ENCODE measurements at regions not wholly inside any gene's neighbourhood (a gene's known extent, or its start where the extent isn't known, plus 50 kb on each side); places are given as distances from the start of the nearest gene placed in this dataset.

- no peak for DNase-seq
These were observed 354.3 kb downstream of the KLF12 start for GRCh38 chr13:73779881-73780280.

GRCh38 chr13:73778242-73778864 lies 355.9 kb downstream of the KLF12 start:
- DNase-seq, result no peak

- no peak for DNase-seq
These were observed 357.1 kb downstream of the KLF12 start for GRCh38 chr13:73777134-73777533.

- no peak for DNase-seq
These were observed 357.9 kb downstream of the KLF12 start for GRCh38 chr13:73776151-73776785.

DNA sequence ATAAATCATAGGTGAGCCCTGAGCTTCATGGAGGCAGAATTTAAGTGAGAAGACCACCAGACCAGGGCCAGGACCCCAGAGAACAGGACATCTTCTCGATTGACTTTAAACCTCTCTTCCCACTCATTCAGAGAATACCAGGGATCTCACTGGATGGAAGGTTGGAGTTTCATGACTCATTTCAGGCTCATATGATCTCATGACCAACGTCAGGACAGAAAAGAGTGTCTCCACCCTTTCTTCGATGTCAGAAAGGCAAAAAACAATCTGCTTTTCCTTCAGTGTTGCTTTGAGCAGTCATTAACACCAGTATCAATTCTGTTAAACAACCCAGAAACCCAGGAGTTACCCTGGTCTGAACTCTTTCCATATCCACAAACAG lies 361.0 kb downstream of the KLF12 start:
- DNase-seq, result no peak

- no peak for DNase-seq
These were observed 361.6 kb downstream of the KLF12 start for GRCh38 chr13:73772449-73773167.

DNA sequence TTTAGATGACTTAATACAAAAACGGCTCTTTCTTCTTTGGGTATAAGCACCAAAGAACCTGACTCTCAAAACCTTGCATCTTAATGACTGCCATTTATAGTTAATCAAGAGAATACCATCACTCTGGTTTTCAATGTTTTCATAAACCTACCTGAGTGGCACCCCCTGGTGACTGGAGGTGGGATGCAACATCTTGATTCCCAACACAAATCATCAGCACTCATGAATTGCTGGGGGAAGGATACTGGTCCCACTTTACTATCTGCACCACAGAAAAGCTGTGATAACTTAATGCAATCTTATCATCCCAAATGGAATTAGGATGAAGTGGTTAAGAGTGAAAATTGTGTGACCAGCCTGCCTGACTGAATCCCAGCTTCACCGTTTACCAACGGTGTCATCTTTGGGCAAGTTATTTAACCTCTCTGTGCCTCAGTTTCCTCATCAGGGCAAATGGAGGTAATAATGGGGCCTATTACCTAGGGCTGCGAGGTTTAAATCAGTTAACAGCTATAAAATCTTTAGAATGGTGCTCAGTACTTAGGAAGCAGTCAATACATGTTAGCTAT lies 366.4 kb downstream of the KLF12 start:
- no peak for DNase-seq

DNA sequence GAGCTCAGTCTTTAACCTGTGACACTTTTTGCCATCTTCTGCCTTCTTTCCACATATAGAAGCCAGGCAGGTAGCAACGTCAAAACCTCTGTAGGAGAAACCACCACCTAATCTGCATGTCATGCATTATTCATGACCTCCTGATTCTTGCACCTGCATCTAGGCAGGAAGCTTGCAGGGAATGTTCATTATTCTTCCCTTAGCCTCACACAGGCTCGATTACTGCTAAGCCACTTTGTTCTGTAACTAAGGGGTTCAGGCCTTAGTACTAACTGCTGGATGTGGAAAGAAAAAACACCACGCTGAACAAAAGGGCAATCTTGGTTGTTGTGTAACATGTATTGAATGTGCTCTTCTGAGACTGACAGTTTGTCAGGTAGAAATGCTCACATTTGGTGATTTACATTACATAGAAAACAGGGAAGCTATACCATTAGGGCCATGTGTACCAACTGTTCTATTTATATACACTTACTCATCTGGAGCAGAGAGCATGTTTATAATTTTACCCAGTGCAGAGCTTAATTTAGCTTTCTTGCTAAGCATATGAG lies 366.9 kb downstream of the KLF12 start:
- DNase-seq, result no peak

GRCh38 chr13:73765651-73766384 lies 368.4 kb downstream of the KLF12 start:
- DNase-seq, result no peak

DNA sequence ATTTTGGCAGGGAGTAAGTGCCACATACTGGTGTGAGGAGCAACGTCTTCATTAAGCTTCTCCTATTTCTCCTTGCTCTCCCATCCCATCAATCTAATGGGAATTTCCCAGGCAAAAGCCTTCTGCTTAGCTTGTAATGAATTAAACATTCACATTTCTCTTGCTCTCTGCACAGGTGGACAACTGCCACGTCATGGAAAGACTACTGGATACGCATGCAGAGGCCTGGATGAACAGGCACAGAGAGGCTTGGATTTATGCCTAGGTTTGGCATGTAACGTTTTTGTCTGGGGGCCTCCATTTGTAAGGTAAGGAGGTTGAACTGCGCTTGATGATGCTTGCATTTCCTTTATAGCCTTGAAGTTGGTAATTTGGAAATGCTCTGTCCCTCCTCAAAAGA lies 374.8 kb downstream of the KLF12 start:
- no peak for DNase-seq

DNA sequence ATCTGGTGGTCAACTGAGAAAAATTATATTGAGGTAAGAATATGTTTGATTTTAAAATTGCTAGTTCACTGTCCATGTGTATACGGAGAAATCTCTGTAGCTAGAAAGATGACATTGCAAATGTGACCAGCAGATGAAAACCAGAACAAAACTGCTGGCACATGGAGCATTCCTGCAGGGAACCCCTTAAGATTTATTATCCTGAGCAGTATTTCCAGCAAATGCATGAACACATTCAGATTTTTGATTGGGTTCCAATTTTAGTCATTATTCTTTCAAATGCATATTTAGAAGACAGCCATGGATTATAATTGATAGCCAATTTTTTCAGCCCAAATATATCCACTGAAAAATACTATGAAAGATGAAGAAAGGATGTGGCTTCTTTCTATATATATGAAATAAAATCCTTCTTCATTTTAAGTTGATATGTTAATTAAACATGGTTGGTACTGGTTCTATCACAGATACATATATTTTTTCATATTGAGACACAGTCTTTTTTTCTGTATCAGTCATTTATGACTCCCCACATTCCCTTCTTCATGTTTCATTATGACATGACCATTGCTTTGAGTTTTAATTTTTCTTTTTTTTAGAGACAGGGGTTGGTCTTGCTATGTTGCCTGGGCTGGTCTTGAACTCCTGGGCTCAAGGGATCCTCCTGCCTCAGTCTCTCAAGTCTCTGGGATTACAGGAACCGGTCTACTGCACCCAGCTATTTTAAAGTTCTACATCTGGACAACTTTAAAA lies 376.5 kb downstream of the KLF12 start:
- no peak for DNase-seq

DNA sequence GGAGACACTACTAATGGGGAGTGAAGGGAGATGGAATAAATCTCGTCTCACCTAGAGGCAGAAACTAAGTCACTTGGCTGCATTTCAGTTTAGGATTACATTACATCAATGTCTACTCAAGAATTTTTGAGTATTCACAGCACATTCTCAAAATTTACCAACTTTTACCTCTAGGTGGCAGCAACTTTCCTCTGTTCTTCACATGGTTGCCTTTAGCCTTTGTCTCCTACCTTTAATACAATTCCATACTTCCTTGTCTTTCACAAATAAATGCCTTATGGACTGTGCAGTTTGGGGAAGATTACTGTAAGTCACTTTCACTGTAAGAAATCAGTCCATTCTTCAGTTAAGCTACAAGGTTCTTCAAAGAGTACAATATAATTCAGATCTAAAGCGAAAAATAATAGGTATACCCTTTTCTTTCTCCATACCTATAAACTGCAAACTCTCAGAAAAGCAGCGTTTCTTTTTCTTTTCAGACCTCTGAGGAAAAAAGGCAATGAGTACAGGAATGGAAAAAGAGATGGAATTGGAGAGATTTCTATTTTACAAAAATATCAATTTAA lies 379.4 kb downstream of the KLF12 start:
- peak; percentile 59 to 81 for DNase-seq

- no peak for DNase-seq
These were observed 380.0 kb downstream of the KLF12 start for GRCh38 chr13:73754241-73754640.

- DNase-seq, result no peak
These were observed 382.9 kb downstream of the KLF12 start for GRCh38 chr13:73751290-73751689.

DNA sequence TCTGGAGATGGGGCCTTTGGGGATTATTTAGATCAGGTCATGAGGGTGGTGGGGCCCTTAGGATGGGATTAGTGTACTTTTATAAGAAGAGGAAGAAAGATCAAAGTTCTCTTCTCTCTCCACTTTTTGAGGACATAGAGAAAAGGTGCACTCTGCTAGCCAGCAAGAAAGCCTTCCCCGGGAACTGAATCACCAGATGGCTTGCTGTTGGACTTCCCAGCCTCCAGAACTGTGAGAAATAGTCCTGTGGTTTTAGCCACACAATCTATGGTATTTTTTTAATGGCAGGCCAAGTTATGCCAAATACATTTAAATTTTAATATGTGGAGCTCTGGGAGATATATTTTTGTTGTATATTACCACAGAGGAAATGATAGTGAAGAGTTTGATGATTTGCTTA lies 385.8 kb downstream of the KLF12 start:
- DNase-seq, result no peak

DNA sequence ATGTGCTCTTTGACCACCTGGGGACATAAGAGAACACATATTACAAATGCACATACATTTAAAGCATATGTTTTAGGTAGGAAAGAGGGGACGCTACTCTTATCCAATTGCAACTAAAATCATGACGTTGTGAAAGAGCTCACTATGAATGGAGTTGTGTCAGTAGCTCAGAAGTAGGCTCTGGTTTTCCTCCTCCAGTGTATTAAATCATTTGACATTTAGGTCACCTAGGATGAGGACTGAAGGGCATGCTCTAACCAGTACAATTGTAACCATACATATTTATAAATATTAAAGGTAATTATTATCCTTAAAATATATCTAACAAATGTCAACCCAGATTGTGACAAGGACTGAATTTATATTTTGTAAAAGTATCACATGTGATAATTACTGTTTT lies 389.0 kb downstream of the KLF12 start:
- DNase-seq, result no peak

- no peak for DNase-seq
These were observed 391.2 kb downstream of the KLF12 start for GRCh38 chr13:73742982-73743381.

GRCh38 chr13:73741742-73742141 lies 392.5 kb downstream of the KLF12 start:
- no peak for DNase-seq

DNA sequence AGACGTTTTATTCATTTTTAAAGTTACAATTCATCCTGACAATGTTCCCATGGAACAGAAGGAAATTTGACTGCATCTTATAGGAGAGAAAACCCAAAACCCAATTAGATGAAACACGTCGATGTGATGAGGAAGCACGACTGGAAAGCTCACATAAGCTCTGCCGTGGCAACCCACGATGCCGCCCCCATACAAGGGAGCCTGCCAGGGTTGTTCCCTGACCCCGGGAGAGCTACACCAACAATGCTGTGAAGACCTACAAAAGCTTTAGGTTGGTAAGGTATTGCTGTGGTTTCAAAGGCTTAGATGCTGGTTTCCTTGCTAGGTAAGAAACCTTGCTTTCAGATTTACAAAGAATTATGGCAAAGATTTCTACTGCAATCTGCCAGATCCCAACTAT lies 393.1 kb downstream of the KLF12 start:
- DNase-seq, result no peak

DNA sequence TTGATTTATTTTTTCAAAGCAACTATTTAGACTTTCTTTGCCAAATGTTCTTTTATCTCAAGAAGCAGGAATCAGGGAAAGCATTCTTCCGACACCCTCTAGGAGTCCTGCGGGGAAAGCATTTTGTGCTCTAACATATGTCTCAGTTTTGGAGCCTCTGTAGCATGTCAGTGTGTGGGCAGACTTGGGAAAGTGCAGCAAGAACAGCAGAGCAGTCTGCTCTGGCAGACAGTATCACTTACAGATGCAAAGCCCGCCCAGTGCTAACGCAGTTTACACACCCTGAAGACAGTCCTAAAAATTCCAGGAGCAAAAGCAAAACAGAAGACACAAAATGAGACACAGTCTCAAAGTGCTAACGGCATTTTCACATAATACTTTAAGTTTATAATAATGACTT lies 393.5 kb downstream of the KLF12 start:
- DNase-seq, result no peak

DNA sequence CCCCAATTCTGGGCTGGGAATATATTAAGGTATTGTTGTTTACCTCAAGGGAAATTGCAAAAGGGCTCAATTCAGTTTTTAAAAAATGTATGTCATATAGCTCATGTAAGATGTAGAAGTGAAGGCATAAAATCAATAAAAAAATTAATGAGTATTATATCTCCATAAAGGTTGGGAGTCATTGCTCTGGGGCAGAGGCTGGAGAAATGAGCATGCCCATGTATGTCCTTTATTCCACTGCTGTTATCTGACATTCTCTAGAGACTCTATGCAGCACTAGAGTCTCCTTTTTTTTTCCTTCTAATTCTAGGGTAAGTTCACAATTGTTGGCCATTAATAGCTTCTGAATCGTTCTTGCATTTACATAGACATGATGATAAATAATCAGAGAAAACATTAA lies 394.8 kb downstream of the KLF12 start:
- no peak for DNase-seq

GRCh38 chr13:73738626-73739025 lies 395.6 kb downstream of the KLF12 start:
- DNase-seq, result no peak

Data from Kasumi-1 (cell line).